ENCODE measurements at regions not wholly inside any gene's neighbourhood (a gene's known extent, or its start where the extent isn't known, plus 50 kb on each side); places are given as distances from the start of the nearest gene placed in this dataset.
"Not testable (repeated sequence)": the region's sequence is repeated elsewhere in the genome, so short reads cannot be mapped to it uniquely, and the experiment has no call there.

- intact Hi-C loops (cut with micrococcal nuclease) = no loop called here
Observed at GRCh38 chr6:103404799-103405198, 1454.9 kb downstream of the HACE1 start.

GRCh38 chr6:103396768-103397167 lies 1463.0 kb downstream of the HACE1 start:
- intact Hi-C loops (cut with micrococcal nuclease) = no loop called here

- intact Hi-C loops (cut with micrococcal nuclease) = no loop called here
Observed at GRCh38 chr6:103379272-103379671, 1480.4 kb downstream of the HACE1 start.

- intact Hi-C loops (cut with micrococcal nuclease) = no loop called here
Observed at GRCh38 chr6:103367212-103367611, 1492.5 kb downstream of the HACE1 start.

- intact Hi-C loops (cut with micrococcal nuclease) = no loop called here
Observed at GRCh38 chr6:103356531-103356930, 1503.2 kb downstream of the HACE1 start.

- intact Hi-C loops (cut with micrococcal nuclease) = no loop called here
Observed at GRCh38 chr6:103344554-103345163, 1515.1 kb downstream of the HACE1 start.

- intact Hi-C loops (cut with micrococcal nuclease) = no loop called here
Observed at GRCh38 chr6:103335412-103335811, 1524.3 kb downstream of the HACE1 start.

- intact Hi-C loops (cut with micrococcal nuclease) = no loop called here
Observed at GRCh38 chr6:103326760-103327757, 1532.7 kb downstream of the HACE1 start.

GRCh38 chr6:103313432-103313831 lies 1546.3 kb downstream of the HACE1 start:
- intact Hi-C loops (cut with micrococcal nuclease) = no loop called here

GRCh38 chr6:103294376-103294775 lies 1565.3 kb downstream of the HACE1 start:
- intact Hi-C loops (cut with micrococcal nuclease) = not testable (repeated sequence)

- intact Hi-C loops (cut with micrococcal nuclease) = no loop called here
Observed at GRCh38 chr6:103284835-103285234, 1574.9 kb downstream of the HACE1 start.

- intact Hi-C loops (cut with micrococcal nuclease) = no loop called here
Observed at GRCh38 chr6:103280417-103280816, 1579.3 kb downstream of the HACE1 start.

- intact Hi-C loops (cut with micrococcal nuclease) = no loop called here
Observed at GRCh38 chr6:103277936-103278335, 1581.8 kb downstream of the HACE1 start.

- intact Hi-C loops (cut with micrococcal nuclease) = no loop called here
Observed at GRCh38 chr6:103273048-103273447, 1586.7 kb downstream of the HACE1 start.

GRCh38 chr6:103269581-103269980 lies 1590.1 kb downstream of the HACE1 start:
- intact Hi-C loops (cut with micrococcal nuclease) = no loop called here

GRCh38 chr6:103268335-103268734 lies 1591.4 kb downstream of the HACE1 start:
- intact Hi-C loops (cut with micrococcal nuclease) = no loop called here

GRCh38 chr6:103264020-103264419 lies 1595.7 kb downstream of the HACE1 start:
- intact Hi-C loops (cut with micrococcal nuclease) = no loop called here

GRCh38 chr6:103255132-103255531 lies 1604.6 kb downstream of the HACE1 start:
- intact Hi-C loops (cut with micrococcal nuclease) = no loop called here

- intact Hi-C loops (cut with micrococcal nuclease) = no loop called here
Observed at GRCh38 chr6:103236923-103237322, 1622.8 kb downstream of the HACE1 start.

GRCh38 chr6:103231181-103231580 lies 1628.5 kb downstream of the HACE1 start:
- intact Hi-C loops (cut with micrococcal nuclease) = no loop called here

- intact Hi-C loops (cut with micrococcal nuclease) = no loop called here
Observed at GRCh38 chr6:103215847-103216246, 1643.9 kb downstream of the HACE1 start.

GRCh38 chr6:103210686-103211085 lies 1649.0 kb downstream of the HACE1 start:
- intact Hi-C loops (cut with micrococcal nuclease) = no loop called here

- intact Hi-C loops (cut with micrococcal nuclease) = no loop called here
Observed at GRCh38 chr6:103198386-103198785, 1661.3 kb downstream of the HACE1 start.
